Endodermal cell (in vitro differentiated cells): ENCODE measurements at regions not wholly inside any gene's neighbourhood (a gene's known extent, or its start where the extent isn't known, plus 50 kb on each side); places are given as distances from the start of the nearest gene placed in this dataset.

Source experiments
- DNase-seq: peaks from one replicate; pipeline ENCODE4 v3.0.0-alpha.2; 2017
- H3K27ac ChIP-seq: 2 replicates; pipeline ENCODE4 v1.5.1; 2013; ENCODE audit warnings: mild to moderate bottlenecking, low read depth, low read length, moderate library complexity
- H3K27me3 ChIP-seq: 2 replicates; pipeline ENCODE4 v1.6.1; 2013; ENCODE audit warnings: mild to moderate bottlenecking, low read length, moderate library complexity; ENCODE audit not compliant: insufficient read depth, control insufficient read depth, poor library complexity, severe bottlenecking
- H3K36me3 ChIP-seq: 2 replicates; pipeline ENCODE4 v1.7.0; 2013; ENCODE audit warnings: mild to moderate bottlenecking, low read length, moderate library complexity; ENCODE audit not compliant: control insufficient read depth, insufficient read depth
- H3K4me1 ChIP-seq: one replicate; pipeline ENCODE4 v1.7.0; 2013; ENCODE audit warnings: low read length; ENCODE audit not compliant: control insufficient read depth, insufficient read depth
- H3K4me3 ChIP-seq: 2 replicates; pipeline ENCODE4 v1.5.1; 2013; ENCODE audit warnings: mild to moderate bottlenecking, low read length, moderate library complexity
- H3K9ac ChIP-seq: 2 replicates; pipeline ENCODE4 v1.6.1; 2013; ENCODE audit warnings: mild to moderate bottlenecking, low read length, moderate library complexity; ENCODE audit not compliant: poor library complexity, severe bottlenecking; ENCODE audit errors: extremely low read depth
- H3K9me3 ChIP-seq: 2 replicates; pipeline ENCODE4 v1.6.1; 2013; ENCODE audit warnings: mild to moderate bottlenecking, low read length, moderate library complexity; ENCODE audit not compliant: control insufficient read depth
- H3K27ac Mint-ChIP-seq: 2 replicates; pipeline ENCODE4 v1.8.0; 2020; ENCODE audit warnings: mixed read lengths
- H3K27me3 Mint-ChIP-seq: 2 replicates; pipeline ENCODE4 v1.8.0; 2021; ENCODE audit warnings: mild to moderate bottlenecking, mixed read lengths; ENCODE audit not compliant: insufficient read depth
- H3K36me3 Mint-ChIP-seq: 2 replicates; pipeline ENCODE4 v1.8.0; 2020; ENCODE audit warnings: low read depth, mixed read lengths
- H3K4me1 Mint-ChIP-seq: 2 replicates; pipeline ENCODE4 v1.8.0; 2020; ENCODE audit warnings: mixed read lengths
- H3K4me3 Mint-ChIP-seq: 2 replicates; pipeline ENCODE4 v1.8.0; 2020; ENCODE audit warnings: mild to moderate bottlenecking, moderate library complexity, mixed read lengths
- H3K9me3 Mint-ChIP-seq: 2 replicates; pipeline ENCODE4 v1.8.0; 2020; ENCODE audit warnings: mild to moderate bottlenecking, mixed read lengths
- CTCF ChIP-seq: fragments of 200-600 bp; sonication (generic); conservative IDR thresholded peaks from 2 replicates; pipeline ENCODE4 v1.5.0; 2021; ENCODE audit warnings: antibody characterized with exemption, mild to moderate bottlenecking
- WGBS, 2 experiments: methylation state at CpG; one replicate each; pipeline versions ENCODE4 v1.1.5 to v1.1.7; 2013; ENCODE audit warnings: missing lambda C conversion rate in 2 of 2, mixed read lengths in 1 of 2; ENCODE audit not compliant: insufficient coverage in 1 of 2, insufficient read length in 1 of 2; 5-methylcytosine and 5-hydroxymethylcytosine counted together

- DNase-seq: no peak
- Mint-ChIP-seq H3K27ac (no peak overlapping the region), H3K4me3 (no peak overlapping the region), H3K36me3 (peaks cover 3% of the 10 kb centered on the region), H3K9me3 (peaks cover 33% of the 10 kb centered on the region), H3K27me3 (no peaks in the 10 kb centered on the region), H3K4me1 (peaks cover 10% of the 10 kb centered on the region)
- no peak for TF ChIP-seq CTCF
- Histone ChIP-seq H3K9me3 (peaks cover 26% of the 10 kb centered on the region), H3K27ac (no peak overlapping the region), H3K27me3 (no peaks in the 10 kb centered on the region), H3K36me3 (no peaks in the 10 kb centered on the region), H3K4me3 (no peak overlapping the region), H3K9ac (no peak overlapping the region), H3K4me1 (peaks cover 6% of the 10 kb centered on the region)
- 96 to 100% methylated on average over 1 to 6 of the region's 6 CpGs for WGBS, 2 experiments
Measured at GRCh38 chr3:154893813-154894212, 186.3 kb upstream of the MME start.

DNA sequence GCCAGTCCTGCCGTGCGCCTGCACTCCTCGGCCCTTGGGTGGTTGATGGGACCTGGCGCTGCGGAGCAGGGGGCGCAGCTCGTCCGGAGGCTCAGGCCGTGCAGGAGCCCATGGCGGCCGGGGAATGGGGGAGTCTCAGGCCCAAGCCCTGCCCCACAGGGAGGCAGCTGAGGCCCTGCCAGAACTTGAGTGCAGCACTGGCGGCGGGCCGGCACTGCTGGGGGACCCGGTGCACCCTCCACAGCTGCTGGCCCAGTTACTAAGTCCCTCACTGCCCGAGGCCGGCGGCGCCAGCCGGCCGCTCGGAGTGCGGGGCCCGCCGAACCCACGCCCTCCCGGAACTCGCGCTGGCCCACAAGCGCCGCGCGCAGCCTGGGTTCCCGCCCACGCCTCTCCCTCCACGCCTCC lies 190.9 kb upstream of the MME start:
- TF ChIP-seq CTCF: no peak
- no peak overlapping the region for H3K27ac ChIP-seq
- peaks cover 6% of the 10 kb centered on the region for H3K4me1 ChIP-seq
- Mint-ChIP-seq H3K9me3 (peaks cover 16% of the 10 kb centered on the region), H3K36me3 (peaks cover 3% of the 10 kb centered on the region), H3K4me1 (peaks cover 5% of the 10 kb centered on the region), H3K27me3 (no peaks in the 10 kb centered on the region), H3K27ac (no peak overlapping the region), H3K4me3 (no peak overlapping the region)
- H3K9ac ChIP-seq: no peak overlapping the region
- no peaks in the 10 kb centered on the region for H3K27me3 ChIP-seq
- WGBS, 2 experiments: 95 to 96% methylated on average over 25 to 36 of the region's 36 CpGs
- DNase-seq: no peak
- H3K4me3 ChIP-seq: no peak overlapping the region
- H3K9me3 ChIP-seq: peaks cover 7% of the 10 kb centered on the region
- no peaks in the 10 kb centered on the region for H3K36me3 ChIP-seq

DNA sequence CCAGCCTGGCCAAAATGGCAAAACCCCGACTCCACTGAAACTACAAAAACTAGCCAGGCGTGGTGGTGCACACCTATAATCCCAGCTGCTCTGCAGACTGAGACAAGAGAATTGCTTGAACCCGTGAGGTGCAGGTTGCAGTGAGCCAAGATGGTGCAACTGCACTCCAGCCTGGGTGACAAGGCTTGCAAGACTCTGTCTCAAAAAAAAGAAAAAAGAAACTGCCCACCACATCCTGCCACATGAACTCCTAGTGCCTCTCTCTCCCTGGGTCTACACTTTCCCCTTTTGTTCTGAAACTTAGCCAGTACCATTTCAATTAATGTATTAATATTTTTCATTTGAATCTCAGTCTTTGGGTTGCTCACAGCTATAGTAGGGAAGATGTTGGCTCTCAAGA lies 192.2 kb upstream of the MME start:
- Mint-ChIP-seq H3K4me1 (peaks cover 5% of the 10 kb centered on the region), H3K4me3 (no peak overlapping the region), H3K27ac (no peak overlapping the region), H3K9me3 (peaks cover 11% of the 10 kb centered on the region), H3K27me3 (no peaks in the 10 kb centered on the region), H3K36me3 (peaks cover 3% of the 10 kb centered on the region)
- no peaks in the 10 kb centered on the region for H3K27me3 ChIP-seq
- H3K36me3 ChIP-seq: no peaks in the 10 kb centered on the region
- no peak for DNase-seq
- H3K27ac ChIP-seq: no peak overlapping the region
- no peaks in the 10 kb centered on the region for H3K9me3 ChIP-seq
- no peak overlapping the region for H3K4me3 ChIP-seq
- no peak overlapping the region for H3K9ac ChIP-seq
- WGBS, 2 experiments: 91 to 94% methylated on average over 3 of the region's 3 CpGs
- TF ChIP-seq CTCF: no peak
- H3K4me1 ChIP-seq: peaks cover 6% of the 10 kb centered on the region
